ENCODE measurements at regions not wholly inside any gene's neighbourhood (a gene's known extent, or its start where the extent isn't known, plus 50 kb on each side); places are given as distances from the start of the nearest gene placed in this dataset.

DNA sequence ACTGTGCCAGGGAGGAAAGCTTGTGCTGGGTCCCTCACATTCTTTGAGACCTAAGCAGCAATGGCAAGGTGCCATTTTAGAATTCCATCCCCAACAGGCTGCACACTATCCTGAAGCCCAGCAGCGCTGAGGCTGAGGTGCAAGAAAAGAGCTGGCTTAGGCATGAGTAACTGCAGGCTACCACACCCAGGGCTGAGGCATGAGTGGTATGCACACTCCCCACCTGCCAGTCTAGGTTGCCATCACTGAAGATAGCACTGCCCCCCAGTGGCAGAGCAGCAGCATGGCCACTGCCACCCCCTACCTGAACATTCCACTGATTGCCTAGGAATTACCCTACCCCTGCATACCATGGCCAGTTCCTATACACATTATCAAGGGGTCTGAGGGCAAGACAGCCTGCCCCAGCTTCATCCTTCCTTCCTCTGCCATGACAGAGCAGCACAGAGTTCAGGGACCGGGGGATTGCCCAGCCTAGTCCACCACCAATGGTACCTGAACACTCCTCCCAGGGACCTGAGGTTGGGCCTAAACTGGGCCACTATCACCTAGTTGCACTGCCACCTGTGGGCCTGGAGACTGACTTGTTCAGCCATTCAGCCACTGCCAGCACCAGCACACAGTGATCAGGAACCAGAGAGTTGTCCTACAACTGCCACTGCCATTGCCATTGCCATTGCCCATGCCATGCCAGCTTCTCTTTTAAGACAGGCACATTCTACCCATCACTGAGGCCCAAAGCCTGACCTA lies 129.8 kb downstream of the SATB1 start:
- DNase-seq, result peak; percentile 1

GRCh38 chr3:18290157-18290556 lies 135.0 kb downstream of the SATB1 start:
- no peak for DNase-seq

DNA sequence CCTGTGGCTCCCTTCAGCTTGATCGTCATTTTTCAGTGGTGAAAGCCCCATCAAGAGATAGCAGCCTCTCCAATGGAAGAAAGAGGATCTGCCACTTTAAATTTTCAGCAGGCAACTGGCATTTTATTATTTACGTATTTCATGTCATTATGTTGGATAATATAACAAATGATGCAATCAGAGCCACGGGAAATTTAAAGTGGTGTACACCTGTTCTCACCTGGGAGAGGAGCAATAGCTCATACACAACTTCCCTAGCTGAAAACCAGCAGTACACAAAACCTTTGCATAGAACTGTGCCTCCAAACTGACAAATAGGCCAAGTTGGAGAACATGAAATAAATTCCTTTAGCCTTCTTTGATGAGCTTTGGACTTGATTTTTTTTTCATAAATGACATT lies 136.9 kb downstream of the SATB1 start:
- DNase-seq, result no peak

GRCh38 chr3:18284716-18285115 lies 140.4 kb downstream of the SATB1 start:
- DNase-seq, result no peak

DNA sequence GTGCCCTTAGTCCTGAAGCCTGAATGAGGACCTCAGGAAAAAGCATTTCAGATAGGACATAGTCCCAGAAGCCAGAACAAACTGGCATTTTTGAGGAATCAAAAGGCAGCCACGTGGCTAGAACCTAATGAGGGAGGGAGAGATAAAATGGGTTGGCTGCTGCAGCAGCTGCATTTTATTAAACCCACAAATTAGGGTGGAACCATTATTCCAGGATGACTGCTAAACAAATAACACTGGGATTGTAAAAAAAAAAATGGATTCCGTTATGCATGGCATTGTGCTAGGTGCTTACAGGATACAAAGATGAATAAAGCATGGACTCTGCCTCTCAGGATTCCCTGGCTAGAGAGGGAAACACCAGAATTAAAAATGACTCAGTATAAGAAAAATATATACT lies 141.5 kb downstream of the SATB1 start:
- no peak for DNase-seq

DNA sequence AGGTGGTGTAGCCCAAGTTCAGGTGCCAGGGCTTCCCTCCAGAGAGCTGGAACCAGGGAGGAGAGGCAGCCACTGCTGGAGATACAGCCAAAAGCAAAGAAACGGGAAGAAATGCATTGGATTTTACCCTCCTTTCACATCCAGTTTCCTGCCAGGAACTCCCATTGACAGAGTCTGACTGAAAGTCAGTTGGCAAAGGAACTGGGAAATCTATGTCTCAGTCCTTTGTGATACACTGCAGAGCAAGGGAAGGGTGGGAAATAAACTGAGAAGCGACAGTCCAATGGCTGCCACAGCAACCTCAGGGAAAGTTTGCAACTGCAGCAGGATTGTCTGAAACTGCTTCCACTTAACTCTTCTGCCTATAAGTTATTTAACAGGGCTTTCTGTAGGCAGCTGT lies 142.6 kb downstream of the SATB1 start:
- DNase-seq, result no peak

- DNase-seq, result no peak
These were observed 145.9 kb downstream of the SATB1 start for GRCh38 chr3:18279226-18279737.

DNA sequence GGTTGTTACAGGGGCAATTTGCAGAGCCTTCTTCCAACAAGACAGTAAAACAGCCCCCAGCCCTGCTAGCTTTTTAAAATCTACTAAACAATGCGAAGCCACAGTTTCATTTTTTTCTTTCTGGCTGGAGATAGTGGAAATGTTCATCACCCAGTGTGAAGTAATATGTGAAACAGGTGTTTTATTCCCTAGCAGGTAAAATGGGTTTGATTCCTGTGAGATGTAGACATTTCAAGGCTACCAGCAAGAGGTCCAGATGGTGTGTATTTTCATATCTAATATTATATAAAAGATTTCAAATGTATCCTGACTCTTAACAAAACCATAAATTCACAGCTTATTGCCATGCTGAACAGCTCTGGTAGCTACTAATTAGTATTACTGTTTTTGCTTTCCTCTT lies 160.3 kb downstream of the SATB1 start:
- no peak for DNase-seq

DNA sequence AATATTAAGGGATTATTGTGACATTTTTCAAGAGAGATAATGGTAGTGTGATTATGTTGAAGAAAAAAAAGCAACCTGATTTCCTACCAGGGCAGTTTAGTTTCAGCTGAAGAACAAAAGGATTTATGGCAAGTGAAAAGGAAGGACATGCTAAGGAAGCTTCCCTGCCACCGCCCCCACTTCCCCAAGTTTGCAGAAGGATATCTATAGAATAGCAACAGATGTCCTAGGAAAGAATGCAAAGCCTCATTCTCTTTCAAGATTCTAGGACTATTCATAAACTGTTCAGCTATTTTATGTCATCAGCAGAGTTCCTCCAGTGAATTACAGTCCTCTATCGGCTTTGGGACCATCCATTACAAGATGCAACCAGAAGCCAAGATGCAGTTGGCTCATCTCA lies 160.8 kb downstream of the SATB1 start:
- no peak for DNase-seq

DNA sequence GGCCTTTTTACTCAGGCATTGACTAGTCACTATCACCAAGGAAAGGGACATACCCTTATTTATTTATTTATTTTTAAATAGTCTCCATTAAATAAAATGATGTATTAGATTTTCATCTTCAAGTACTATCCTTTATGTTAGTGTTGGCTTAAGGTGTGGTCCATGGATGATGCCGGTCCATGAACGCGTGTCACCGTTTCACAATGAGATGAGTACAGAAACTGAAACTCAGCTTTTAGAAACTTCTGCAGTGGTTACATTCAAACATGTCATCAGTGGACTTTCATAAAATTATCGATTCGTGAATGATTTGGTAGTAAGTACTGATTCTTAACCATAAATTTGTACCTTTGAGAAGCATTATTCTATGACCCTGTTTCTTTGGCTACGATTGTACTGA lies 166.6 kb downstream of the SATB1 start:
- DNase-seq, result no peak

GRCh38 chr3:18252578-18252977 lies 172.6 kb downstream of the SATB1 start:
- DNase-seq, result no peak

DNA sequence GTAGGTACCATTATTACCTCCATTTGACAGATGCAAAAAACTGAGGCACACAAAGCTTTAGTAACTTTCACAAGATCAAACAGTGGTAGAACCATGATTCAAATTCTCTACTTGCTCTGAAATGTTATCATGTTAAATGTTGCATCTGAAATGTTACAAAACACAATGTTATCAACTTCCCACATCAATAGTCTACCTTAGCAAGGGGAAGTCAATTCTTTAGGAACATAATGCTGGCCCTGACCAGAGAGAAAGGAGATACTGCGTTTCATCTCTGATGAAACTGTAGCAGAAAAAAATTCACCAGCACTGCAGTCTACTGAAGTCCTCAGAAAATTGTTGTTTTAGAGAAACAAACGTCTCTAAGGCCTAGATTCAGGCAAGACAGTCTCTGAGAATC lies 174.1 kb downstream of the SATB1 start:
- DNase-seq, result no peak

DNA sequence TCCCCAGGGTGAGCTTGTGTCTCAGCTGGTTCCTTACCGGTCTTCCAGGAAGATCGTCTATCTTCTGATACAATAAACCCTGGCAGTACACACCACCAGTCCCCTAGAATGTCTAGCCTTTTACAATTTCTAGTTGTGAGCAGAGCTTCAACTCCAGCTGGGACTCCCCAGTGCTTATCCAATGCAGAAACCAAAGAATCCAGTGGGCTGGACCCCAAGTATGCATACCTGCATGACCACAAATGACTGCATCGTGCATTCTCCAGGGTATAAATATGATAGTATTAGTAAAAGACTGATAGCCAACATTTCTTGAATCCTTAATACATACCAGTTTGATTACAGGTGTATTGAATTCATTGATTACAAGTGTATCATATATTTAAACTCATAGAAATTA lies 176.0 kb downstream of the SATB1 start:
- DNase-seq, result no peak

DNA sequence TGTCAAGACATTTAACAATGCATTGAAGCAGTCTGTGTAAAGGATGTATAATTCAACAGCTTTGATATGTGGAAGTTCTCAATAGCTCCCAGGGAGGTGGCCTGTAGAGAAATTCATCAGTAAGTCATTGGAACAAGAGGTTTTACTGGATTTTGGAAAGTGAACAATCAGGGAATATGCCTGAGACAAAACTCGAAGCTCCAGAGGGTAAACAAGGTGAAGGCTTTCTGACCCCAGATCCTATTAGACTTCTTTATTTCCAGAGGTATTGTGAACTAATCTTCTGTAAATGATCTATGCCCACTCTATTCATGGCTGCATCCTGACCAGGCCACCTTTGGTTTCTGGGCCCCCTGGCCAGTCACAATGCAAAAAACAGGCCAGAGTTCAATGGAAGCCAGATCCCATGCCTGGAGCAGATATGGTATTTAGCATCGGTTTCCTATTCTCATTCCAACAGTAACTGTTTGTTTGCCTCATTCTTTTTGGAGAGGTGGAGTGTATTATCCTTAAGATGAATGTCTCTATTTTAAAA lies 177.3 kb downstream of the SATB1 start:
- DNase-seq, result no peak

DNA sequence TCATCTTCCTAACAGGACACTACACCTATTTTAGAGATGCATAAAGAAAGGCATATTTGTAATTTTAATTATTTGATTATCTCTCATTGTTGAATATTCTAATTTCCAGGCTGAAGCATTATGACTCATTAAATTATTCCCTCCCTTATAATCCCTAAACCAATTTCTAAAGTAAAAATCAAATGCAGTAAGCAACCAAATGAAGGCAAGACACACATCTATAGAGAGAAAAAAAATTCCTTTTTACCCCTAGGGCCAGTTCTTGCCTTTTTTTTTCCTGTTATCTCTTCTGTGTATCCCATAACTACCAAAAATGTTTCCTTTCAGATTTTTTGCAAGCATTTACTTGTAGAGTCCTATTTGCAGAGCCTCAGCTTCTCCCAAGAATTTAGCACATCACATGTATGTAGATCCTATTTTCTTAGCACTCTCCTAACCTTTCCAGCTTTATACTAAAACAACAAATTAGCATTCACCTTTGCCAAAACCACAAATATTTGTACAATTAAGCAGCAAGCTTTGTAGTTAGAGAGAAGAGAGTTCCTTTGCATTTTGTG lies 177.9 kb downstream of the SATB1 start:
- DNase-seq, result no peak

- no peak for DNase-seq
These were observed 178.6 kb downstream of the SATB1 start for GRCh38 chr3:18246336-18247060.

GRCh38 chr3:18245721-18246120 lies 179.4 kb downstream of the SATB1 start:
- no peak for DNase-seq

- DNase-seq, result no peak
These were observed 183.3 kb downstream of the SATB1 start for GRCh38 chr3:18241837-18242236.

DNA sequence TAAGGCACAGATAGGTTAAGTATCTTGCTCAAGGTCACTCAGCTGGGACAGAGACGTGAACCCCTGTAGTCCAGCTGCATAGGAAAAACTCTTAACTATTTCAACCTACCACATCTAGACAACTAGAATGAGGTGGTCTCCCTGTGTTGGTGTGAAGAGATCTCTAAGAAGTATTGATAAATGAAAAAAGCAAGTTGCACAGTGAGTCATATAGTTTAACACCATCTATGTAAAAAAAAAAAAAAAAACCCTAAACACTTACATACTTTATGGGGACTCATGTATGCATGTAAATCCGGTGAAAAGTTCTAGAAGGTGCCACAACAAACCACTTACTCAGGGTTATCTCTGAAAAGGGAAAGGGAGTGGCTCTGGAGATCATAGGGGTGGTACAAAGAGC lies 185.5 kb downstream of the SATB1 start:
- no peak for DNase-seq

- no peak for DNase-seq
These were observed 186.3 kb downstream of the SATB1 start for GRCh38 chr3:18238746-18239331.

DNA sequence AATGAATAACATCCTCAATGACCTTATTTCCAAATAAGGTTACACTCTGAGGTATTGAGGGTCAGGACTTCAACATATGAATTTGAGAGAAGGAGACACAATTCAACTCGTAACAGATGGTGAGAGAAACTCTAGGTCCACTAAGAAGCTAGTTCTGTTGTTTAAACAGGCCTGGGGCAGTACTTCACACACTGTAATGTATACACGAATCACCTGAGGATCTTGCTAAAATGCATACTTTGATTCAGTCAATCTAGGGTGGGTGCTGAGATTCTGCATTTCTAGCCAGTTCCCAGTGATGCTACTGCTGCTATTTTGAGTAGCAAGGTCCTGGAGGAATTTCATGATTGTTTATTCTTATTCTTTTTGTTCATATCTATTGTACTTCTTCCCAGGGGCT lies 186.8 kb downstream of the SATB1 start:
- DNase-seq, result no peak

DNA sequence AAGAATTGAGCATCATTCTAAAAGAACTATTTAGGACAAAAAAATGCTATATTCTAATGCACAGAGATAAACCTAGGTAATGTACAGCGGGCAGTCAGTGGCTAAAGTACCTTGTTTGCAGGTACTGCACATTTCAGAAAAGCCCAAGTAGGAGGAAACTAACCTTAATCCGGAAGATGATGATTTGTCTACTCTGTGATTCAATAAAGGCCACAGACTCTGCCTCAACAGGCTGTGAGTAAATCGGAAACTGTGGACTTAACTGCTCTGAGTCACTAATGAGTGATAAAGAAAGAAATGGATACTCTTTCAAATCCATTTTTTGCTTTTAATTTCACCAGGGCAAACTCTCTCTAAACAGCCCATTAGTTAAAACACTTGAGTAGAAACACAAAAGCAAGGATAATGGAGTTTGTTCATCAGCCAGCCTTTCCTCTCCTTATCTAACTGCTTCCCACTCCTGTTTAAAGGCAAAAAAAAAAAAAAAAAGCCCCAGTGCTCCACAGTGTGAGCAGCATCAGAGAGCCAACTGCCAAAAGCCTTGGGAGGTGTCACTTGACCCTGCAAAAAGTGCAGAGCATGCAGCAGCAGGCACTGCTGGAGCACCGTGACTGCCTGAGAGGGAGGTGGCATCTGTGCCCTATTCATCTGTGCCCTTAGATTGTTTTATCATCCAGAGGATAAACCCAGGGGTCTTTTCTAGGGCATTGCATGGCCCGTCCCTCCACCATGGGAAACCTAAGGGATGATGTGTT lies 187.7 kb downstream of the SATB1 start:
- DNase-seq, result no peak

GRCh38 chr3:18236726-18237125 lies 188.4 kb downstream of the SATB1 start:
- no peak for DNase-seq
